HG03442 (cell line): ENCODE measurements at regions not wholly inside any gene's neighbourhood (a gene's known extent, or its start where the extent isn't known, plus 50 kb on each side); places are given as distances from the start of the nearest gene placed in this dataset.
A peak's percentile ranks its signal among the peaks of the same experiment; 100 is the strongest.

ENCODE experiments used
- ATAC-seq: cut with Tn5 transposase; IDR thresholded peaks from one replicate; pipeline ENCODE4 v1.9.1; 2021; ENCODE audit warnings: mild to moderate bottlenecking, moderate library complexity; ENCODE audit not compliant: unreplicated experiment

DNA sequence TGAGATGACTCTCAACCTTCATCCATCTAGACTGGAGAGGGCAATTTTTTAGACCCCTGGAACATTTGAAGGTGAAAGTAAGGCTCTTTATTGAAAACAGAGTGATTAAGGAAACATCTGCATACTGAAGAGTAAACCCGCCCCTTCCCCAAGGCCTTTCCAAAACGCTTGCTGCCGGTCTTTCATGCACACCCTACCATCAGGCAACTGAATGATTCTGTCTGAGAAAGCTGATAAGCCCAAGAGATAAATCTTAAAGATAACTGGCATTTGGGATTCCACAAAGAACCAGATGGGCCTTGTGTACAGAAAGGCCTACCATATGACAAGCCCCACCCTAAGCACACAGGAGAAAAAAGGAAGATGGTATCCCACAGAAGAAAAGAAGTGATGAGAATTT, 54.4 kb upstream of the PIK3R1 start:
- ATAC-seq = no peak

DNA sequence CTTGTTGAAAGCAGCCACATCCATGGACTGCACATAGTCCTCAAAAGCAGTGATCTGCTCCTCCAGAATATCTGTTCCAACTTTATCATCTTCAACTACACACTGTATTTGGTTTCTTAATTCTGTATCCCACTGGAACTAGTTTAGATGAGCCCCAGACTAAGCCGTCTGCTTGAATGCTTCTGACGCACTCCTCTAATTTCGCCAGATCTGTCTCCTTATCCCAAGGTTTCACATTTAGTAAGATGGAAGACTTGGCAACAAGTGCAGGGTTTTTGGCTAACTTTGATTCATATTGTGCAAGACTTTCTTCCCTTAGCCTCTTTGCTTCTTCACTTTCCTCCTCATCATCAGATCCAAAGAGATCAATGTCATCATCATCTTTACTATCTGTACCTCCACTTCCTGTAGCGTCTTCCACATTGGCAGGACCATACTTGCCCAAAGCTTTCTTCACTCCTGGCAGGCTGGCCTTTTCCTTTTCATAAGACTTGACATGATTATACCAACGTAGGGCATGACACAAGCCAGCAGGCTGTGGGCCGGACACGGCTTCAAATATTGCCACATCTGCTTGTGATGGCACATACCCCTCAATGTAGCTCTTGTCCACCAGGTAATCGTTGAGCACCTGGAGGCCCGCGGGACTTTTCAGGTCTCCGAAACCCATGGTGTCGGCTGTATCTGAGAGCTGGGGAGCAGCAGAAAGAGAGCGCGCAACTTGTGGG, 56.2 kb upstream of the PIK3R1 start:
- no peak for ATAC-seq

DNA sequence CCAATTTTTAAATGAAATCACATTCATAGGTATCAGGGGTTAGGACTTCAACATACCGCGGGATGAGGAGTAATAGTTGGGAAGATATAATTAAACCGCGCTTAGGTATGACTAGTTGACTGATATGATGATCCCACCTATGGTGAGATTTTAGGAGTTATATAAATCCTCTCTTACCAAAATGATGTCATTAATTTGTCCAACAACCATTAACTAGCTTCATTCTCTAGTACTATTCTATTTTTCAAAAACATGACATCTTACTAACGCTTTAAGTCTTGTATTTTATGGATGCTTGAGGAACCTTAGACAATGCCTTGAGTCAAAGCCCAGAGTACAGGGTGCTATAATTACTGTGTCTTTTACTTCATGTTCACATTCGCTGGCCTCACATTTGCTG, 59.6 kb upstream of the PIK3R1 start:
- ATAC-seq = no peak

DNA sequence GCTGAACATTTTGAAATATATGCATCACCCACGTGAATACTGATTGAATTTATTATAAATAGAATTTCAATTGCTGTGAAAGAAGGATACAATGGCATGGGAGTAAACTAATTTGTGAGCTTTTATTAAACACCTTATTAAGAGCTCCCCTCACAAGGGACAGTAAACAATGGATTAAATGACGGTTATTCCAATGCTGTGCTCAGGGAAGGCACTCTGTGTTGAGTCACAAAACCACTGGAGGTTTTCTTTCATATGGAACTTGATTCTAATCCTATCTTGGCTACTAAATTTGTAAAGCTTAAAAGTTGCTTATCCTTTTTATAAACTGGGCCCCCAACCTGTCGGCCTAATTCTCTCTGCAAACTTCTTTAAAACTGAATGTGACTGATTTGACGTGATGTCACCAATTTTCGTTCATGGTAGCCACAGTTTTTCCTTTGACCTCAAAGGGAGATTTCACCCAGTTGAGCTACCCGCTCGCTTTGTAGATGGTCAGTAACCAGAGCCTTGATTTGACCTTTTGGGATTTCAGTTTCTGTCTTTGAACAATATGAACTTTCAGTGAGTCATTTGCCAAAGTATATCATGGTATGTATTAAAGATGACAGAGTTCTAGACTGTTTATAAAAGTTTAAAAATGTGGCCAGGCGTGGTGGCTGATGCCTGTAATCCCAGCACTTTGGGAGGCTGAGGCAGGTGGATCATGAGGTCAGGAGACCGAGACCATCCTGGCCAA, 61.3 kb upstream of the PIK3R1 start:
- no peak for ATAC-seq

DNA sequence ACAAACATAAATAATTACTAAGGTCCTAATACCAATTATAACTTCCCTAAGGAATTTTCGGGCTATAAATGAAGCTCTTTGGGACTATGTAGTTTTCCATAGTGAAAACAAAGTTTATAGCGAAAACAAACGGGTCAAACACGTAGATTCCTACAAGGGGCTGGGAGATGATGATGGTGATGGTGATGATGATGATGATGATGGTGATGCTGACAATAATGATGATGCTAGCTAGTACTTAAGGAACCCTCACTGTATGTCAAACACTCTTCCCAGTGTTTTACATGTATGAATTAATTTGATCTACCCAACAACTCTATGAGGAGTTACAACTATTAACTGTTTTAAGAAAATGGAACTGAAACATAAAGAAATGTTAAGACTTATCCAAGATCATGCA, 63.7 kb upstream of the PIK3R1 start:
- no peak for ATAC-seq

DNA sequence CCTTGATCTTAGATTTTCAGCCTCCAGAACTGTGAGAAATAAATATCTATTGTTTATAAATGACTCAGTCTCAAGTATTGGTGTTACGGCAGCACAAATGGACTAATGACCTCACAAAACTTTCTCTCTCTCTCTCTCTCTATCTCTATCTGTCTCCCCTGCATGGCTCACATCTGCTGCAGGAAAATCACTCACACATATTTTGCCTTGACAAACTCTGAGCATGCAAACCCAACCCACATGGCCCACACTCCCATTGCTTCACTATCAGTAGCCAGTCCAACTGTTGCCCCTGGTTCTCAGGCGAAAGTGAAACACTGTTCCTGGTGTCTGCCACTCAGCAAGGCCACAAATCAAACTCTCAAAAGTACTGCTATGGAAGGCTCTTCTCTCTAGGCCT, 66.4 kb upstream of the PIK3R1 start:
- peak; percentile 40 for ATAC-seq

DNA sequence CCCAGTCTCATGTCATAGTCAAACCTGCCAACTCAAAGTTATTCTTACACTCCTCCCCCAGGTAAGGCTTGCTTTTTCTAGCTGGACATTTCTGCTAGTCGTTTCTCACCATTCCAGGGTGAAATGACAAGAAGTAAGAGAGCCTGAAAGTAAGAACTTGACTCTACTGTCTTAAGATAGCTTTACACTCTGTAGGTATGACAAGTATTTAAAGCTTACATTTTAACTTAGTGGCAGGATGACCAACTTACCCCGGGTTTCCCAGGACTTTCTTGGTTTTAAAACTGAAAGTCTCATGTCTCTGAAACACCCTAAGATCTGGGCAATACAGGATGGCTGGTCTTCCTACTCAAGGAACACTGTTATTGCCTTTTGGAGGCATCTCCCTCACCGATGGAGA, 67.5 kb upstream of the PIK3R1 start:
- ATAC-seq = peak; percentile 45

DNA sequence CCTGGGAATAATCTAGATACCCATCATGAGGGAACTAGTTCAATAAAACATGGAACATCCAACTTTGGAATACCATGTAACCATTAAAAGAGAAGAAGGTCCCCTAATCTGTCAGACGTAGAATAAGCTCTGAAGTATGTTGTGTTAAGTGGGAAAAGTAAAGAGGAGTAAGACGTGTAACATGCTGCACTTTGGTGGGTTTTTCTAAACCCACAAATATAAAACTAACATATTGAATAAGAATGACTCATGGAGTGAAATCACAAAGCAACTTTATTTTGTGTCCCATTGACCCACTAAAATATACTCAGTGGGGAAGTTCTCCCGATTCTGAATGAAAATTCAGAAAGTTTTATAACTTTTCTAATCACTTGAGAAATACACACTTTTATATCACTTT, 67.9 kb upstream of the PIK3R1 start:
- no peak for ATAC-seq

DNA sequence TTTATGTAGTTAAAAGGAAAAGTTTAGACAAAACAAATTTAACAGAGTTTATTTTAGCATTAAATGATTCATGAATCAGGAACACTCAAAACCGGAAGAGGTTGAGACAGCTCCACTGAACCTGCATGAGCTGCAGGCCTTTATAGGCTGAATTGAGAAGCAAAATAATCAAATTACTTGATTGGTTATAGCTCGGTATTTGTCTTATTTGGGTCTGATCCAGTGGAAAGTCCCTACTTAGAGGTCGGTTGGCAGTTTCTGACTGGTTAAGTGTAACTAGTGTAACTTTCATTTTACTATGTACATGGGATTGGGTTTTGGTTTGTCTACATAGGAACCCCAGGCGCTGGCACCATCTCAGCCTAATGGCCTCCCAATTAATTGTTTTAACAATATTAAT, 74.1 kb upstream of the PIK3R1 start:
- ATAC-seq = peak; percentile 51

DNA sequence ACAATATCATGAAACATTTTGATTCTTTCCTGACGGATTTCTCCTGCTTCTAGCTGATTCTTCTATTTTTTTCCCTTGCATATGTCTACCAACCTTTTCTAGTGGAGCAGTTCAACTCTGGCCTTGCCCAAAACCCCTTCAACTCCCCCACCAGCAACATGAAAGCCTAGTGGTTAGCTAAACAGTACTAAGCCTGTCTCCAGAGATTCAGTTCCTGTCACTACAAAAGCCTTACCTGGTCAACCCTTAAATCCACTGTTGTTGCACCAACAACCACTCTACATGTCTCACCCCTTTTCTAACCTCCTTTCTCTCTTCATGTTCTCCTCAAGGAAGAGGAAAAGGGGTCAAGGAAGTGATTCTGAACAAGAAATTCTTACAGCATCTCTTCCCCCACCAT, 74.8 kb upstream of the PIK3R1 start:
- ATAC-seq = peak; percentile 52

DNA sequence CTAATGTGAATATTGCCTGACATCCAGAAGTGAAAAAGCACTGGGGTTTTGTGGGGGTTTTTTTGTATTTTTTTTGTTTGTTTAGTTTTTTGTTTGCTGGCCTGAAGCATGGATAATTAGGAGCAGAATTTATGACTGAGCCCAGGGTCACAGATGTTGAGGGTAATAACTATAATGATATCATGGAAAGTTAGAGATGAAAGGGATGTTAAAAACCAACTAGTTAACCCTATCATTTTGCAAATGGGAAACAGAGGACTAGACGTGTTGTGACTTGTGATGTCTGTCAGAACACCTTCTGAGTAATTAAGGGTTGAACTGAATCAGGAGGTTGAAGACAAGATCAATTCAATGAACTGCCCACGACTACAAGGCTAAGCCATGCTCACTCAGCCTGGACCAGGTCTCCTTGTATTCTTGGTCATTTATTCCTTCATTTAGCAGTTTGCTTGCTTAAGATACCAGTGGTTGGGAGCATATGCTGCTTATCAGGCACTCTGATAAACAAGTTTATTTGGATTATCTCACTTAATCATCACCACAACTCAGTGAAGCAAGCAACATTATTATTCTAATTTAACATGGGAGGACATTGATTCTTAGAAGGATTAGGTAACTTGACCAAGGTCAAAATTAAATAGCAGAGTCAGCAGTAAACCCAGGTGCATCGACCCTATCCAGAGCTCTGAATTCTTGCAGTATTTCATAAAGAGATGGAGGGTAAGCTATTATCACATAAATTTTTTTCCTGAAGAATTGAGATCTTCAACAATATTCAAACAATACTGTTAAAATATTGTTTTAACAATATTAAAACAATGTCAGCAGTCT, 75.7 kb upstream of the PIK3R1 start:
- no peak for ATAC-seq

DNA sequence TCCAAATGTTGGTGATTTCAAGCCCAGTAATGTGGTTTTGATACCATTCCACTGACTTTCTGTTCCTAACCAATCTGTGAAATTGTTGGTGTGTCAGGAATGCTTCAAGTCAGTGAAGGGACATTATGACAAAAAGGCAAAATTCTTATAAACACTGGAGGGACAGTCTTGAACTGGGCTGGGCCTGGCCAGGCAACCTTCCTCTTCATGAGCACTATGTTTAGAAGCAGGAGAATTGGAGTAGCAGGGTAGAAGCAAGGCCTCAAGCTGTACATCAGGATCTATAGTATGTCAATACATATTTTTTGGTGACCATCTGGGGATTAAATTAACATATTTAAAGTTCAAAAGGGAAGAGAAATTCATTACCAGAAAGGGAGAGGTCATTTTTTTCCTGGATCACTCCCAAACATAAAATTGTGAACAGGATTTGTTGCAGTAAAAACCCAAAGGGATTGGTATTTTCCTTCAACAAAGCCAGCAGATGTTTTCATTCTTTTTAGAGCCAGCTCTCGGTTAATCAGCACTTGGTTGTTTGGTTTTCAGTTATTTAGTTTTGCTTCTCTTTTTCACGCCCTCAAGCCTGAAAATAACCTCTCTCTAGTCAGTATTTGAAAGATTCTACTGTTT, 77.9 kb upstream of the PIK3R1 start:
- ATAC-seq = no peak

DNA sequence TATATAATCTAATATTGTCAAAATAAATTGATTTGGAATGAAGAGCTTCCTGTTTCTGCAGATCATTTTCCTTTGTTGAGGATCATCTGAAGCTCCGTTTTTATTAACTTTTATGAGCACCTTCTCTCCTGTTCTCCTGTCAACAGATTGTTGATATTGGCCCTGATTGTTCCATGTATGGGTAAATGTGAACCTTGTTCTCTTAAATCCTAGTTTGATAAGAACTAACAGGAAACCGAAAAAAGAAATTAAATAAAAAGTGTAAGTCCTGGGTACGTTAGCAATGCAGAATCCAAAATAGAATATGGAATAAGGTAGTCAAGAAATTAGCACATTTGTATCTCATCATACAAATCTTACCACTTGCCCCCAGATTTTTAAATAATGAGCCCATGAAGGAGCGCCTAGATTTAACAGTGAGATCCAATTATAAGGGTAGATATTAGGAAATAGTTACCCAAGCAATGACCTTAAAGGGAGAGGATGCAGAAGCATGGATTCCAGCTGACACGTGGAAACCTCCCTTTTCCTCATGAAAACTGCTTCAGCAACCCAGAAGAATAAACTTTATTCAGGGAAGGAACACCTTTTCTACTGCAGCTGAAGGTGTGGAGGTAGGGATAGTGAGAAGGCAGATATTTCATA, 80.8 kb upstream of the PIK3R1 start:
- no peak for ATAC-seq

DNA sequence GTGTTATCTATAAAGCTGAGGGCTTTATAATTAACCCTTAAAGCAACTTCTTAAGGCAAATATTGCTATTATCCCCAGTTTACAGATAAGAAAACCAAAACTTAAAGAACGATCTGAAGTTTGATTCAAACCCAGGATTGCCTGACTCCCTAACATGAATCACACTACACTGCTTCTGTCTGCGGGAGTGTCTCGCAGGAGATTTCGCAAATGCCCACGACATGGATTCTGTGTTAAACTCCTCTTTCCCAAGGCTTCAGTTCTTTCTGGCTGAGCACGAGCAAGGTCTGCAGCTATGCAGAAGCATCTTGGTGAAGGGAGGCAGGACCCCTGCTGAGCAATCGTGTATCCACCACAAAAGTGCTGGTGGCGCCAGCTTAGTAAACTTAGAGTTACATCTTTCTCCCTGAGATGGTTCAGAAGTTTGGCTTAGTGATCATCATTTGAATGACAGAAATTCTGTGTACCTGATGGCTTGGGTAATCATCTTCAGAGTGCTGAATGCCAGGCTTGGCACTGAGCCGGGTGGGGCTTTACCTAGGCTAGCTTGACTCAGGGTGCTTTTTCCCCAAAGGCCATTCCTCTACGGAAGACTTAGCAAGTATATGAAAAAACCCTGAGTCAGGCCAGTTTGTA, 81.4 kb upstream of the PIK3R1 start:
- ATAC-seq = no peak

DNA sequence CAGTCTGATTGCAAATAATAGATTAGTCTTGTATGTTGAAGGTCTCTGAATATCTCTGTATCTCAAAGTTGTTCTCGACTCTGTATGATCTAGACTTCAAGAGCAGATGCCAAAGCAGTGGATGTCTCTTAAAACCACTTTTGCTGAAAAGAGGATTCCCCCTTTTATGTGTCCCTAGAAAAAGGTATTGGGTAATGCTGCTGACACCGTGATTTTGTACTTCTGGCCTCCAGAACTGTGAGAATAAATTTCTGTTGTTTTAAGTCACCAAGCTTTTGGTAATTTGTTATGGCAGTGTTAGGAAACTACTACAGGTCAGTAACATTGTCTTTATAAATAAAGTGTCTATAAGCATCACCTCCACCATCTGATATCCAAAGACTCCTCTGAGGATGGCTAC, 85.3 kb upstream of the PIK3R1 start:
- ATAC-seq = no peak

DNA sequence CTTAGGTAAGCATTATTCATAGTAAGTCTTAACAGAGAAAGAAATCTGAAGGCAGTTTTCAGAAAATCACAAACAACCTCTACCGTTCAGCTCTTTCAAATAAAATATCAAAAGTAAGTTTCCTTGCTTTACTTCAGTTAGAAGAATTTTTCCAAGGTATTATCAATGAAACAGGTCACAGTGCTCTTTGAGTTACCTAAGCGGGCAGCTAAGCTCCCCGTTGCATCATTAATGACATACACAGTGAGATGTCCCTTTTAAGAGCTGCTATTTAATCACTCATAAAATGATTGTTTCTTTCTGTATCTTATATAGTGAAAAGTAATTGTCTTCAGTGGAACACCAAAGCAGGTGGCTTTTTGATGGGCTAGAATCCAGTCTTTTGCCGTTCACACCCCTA, 86.2 kb upstream of the PIK3R1 start:
- no peak for ATAC-seq

DNA sequence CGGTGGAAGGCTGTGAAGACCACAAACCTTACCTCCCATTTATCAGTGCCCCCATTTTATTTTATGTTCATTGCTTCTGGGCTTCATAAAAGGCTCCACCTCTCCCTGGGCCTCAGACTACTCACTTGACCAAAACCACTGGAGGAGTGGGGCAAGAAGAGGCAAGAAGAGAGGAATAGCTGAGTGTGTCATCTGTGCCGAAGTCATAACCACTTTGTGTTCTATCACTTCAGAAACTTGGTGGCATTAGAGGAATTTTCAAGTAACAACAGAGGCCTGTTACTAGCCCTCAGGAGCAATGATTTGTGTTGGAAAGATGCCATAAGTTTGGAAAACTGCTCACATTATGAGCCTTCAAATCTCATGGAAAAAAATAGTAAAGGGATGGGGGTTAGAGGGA, 88.7 kb upstream of the PIK3R1 start:
- ATAC-seq = no peak

DNA sequence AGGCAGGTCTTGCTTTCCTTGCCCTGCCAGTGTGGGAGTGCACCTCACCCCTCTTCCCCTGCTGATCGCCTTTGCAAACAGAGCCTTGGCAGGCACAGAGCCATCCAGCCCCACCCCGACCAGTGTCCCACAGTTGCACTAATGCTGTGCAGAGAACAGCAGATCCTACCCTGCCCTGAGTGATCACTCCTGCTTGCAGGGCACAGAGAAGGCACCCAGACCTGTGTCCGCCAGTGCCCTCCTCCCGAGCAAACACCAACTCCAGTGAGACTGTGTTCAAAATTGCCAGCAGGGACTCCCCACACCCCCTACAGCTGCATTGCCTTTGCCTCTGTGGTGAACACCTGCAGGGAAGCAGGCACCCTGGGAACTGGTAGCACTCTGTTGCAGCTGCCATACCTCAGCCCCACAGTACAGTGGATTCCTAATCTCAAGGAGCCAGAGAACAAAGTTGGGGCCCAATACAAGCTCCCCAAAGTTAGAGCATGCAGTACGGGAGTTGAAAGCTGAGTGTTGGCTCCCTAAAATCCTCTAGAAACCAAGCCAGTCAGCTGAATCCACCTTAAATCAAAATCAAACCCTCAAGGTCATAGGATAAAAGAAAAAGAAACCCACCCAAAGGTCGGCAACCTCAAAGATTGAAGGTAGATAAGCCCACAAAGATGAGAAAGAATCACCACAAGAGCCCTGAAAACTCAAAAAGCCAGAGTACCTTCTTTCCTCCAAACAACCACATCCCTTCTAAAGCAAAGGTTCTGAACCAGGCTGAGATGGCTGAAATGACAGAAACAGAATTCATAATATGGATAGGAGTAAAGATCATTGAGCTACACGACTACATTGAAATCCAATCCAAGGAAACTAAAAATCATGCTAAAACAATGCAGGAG, 92.9 kb upstream of the PIK3R1 start:
- no peak for ATAC-seq

DNA sequence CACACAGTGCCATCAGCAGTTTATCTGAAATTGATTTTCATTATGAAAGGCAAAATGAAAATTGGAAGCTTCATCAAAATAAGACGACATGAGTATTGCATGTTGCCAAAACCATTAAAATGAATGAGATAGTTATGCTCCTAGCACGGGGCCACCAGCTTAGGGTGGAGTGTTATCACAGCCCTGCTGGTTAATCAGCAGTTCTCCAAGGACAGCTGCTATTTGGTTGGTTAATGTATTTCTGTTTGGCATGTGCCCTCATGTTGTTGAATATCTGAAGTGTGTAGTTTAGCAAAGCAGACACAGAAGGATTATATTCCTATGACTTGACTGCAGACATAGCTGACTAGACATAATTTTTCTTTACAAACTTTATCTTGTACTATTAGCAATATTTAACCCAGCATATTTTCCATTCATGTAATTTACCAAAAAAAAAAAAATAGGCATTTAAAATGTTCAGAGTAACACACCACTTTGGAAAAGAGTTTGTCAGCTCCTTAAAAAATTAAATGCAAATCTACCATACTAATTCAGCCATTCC, 98.6 kb upstream of the PIK3R1 start:
- no peak for ATAC-seq
